ENCODE measurements at regions not wholly inside any gene's neighbourhood (a gene's known extent, or its start where the extent isn't known, plus 50 kb on each side); places are given as distances from the start of the nearest gene placed in this dataset.

- DNase-seq (ENCODE audit: low read depth, low spot score): peak; percentile 84
Measured at GRCh38 chr16:85471469-85472431, 141.4 kb upstream of the GSE1 start.

- DNase-seq (ENCODE audit: low read depth, low spot score): no peak
Measured at GRCh38 chr16:85472514-85472913, 140.6 kb upstream of the GSE1 start.

- no peak for DNase-seq (ENCODE audit: low read depth, low spot score)
Measured at GRCh38 chr16:85473323-85473722, 139.8 kb upstream of the GSE1 start.

- DNase-seq (ENCODE audit: low read depth, low spot score): peak; percentile 52
Measured at GRCh38 chr16:85473909-85474620, 139.1 kb upstream of the GSE1 start.

- DNase-seq (ENCODE audit: low read depth, low spot score): no peak
Measured at GRCh38 chr16:85474621-85475217, 138.4 kb upstream of the GSE1 start.

GRCh38 chr16:85475233-85475632, 137.9 kb upstream of the GSE1 start:
- peak; percentile 56 for DNase-seq (ENCODE audit: low read depth, low spot score)

- no peak for DNase-seq (ENCODE audit: low read depth, low spot score)
Measured at GRCh38 chr16:85475691-85476300, 137.3 kb upstream of the GSE1 start.

- DNase-seq (ENCODE audit: low read depth, low spot score): no peak
Measured at GRCh38 chr16:85476389-85476788, 136.7 kb upstream of the GSE1 start.

- DNase-seq (ENCODE audit: low read depth, low spot score): no peak
Measured at GRCh38 chr16:85477801-85478363, 135.2 kb upstream of the GSE1 start.

GRCh38 chr16:85479972-85480726, 133.0 kb upstream of the GSE1 start:
- peak; percentile 81 for DNase-seq (ENCODE audit: low read depth, low spot score)

- peak; percentile 46 for DNase-seq (ENCODE audit: low read depth, low spot score)
Measured at GRCh38 chr16:85480727-85481101, 132.4 kb upstream of the GSE1 start.

- DNase-seq (ENCODE audit: low read depth, low spot score): no peak
Measured at GRCh38 chr16:85481206-85481605, 131.9 kb upstream of the GSE1 start.

GRCh38 chr16:85481738-85482137, 131.4 kb upstream of the GSE1 start:
- no peak for DNase-seq (ENCODE audit: low read depth, low spot score)

- DNase-seq (ENCODE audit: low read depth, low spot score): no peak
Measured at GRCh38 chr16:85483424-85483823, 129.7 kb upstream of the GSE1 start.

GRCh38 chr16:85484347-85485300, 128.5 kb upstream of the GSE1 start:
- no peak for DNase-seq (ENCODE audit: low read depth, low spot score)

- DNase-seq (ENCODE audit: low read depth, low spot score): no peak
Measured at GRCh38 chr16:85485379-85485778, 127.7 kb upstream of the GSE1 start.

GRCh38 chr16:85486256-85486915, 126.7 kb upstream of the GSE1 start:
- DNase-seq (ENCODE audit: low read depth, low spot score): no peak

- no peak for DNase-seq (ENCODE audit: low read depth, low spot score)
Measured at GRCh38 chr16:85488414-85488813, 124.7 kb upstream of the GSE1 start.

- DNase-seq (ENCODE audit: low read depth, low spot score): no peak
Measured at GRCh38 chr16:85490407-85491057, 122.6 kb upstream of the GSE1 start.
